ENCODE measurements at regions not wholly inside any gene's neighbourhood (a gene's known extent, or its start where the extent isn't known, plus 50 kb on each side); places are given as distances from the start of the nearest gene placed in this dataset.

DNA sequence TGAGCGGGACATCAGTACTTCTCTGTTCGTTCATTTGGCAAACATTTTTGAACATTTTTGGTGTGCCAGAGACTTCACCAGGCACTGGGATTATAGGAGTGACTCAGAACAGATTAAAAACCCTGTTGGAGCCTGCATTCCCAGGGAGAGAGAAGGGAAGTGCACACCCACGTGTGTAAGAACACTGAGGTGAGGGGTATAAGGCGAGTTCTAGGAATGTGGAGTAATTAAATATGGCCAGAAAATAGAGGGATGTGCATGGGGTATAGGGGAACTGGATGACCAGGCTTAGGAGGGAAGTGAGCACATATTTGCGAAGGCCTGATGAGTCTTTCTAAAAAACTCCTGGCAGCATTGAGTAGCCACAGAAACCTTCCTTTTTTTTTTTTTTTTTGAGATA is 401.2 kb upstream of the C2CD4B start:
- Histone ChIP-seq H3K9ac (ENCODE audit: low read depth in 1 of 2, low read length in 2 of 2) (no peak overlapping the region), H3K4me3 (ENCODE audit: low read depth in 1 of 3, low read length in 3 of 3) (no peak overlapping the region), H3K27me3 (ENCODE audit: control insufficient read depth in 4 of 4, insufficient read depth in 4 of 4, low read length in 3 of 4) (peaks cover 0 to 7% (median 6%) of the 10 kb centered on the region in 4 donors), H3K27ac (ENCODE audit: low read depth in 1 of 2, low read length in 2 of 2) (no peak overlapping the region), H3K36me3 (ENCODE audit: control insufficient read depth in 4 of 4, insufficient read depth in 3 of 4, low read depth in 1 of 4, low read length in 3 of 4) (no peaks in the 10 kb centered on the region), H3K4me1 (ENCODE audit: control insufficient read depth in 4 of 4, insufficient read depth in 4 of 4, low read length in 3 of 4) (peaks cover 5 to 8% (median 7%) of the 10 kb centered on the region in 4 donors), H3K9me3 (ENCODE audit: control insufficient read depth in 4 of 4, low read length in 3 of 4) (no peaks in the 10 kb centered on the region)
- DNase-seq (ENCODE audit: low spot score): no peak
- 88% methylated on average over 5 of the region's 5 CpGs for whole genome bisulfite sequencing
- TF ChIP-seq RAD21 (IDR thresholded peaks at IDR 0.05): no peak
- TF ChIP-seq NR2F2 (IDR thresholded peaks at IDR 0.05): no peak

- H3K27me3 ChIP-seq (ENCODE audit: control insufficient read depth in 4 of 4, insufficient read depth in 4 of 4, low read length in 3 of 4): peaks cover 0 to 10% (median 7%) of the 10 kb centered on the region in 4 donors
- no peak for DNase-seq (ENCODE audit: low spot score)
- no peak overlapping the region for H3K27ac ChIP-seq (ENCODE audit: low read depth in 1 of 2, low read length in 2 of 2)
- 92% methylated on average over 9 of the region's 9 CpGs for WGBS
- TF ChIP-seq RAD21 (IDR thresholded peaks at IDR 0.05) (no peak), GABPA (IDR thresholded peaks at IDR 0.05 in 1 of 2, conservative IDR thresholded peaks at IDR 0.05 in 1 of 2) (no peak), RXRA (IDR thresholded peaks at IDR 0.05) (no peak), JUND (IDR thresholded peaks at IDR 0.05) (no peak), HNF4G (IDR thresholded peaks at IDR 0.05) (no peak), NR2F2 (IDR thresholded peaks at IDR 0.05) (no peak), YY1 (IDR thresholded peaks at IDR 0.05) (no peak), FOXA1 (IDR thresholded peaks at IDR 0.05) (no peak), MAX (IDR thresholded peaks at IDR 0.05) (no peak), TAF1 (conservative IDR thresholded peaks at IDR 0.05) (no peak), EGR1 (IDR thresholded peaks at IDR 0.05; ENCODE audit: low read depth in 2 of 2) (no peak), ATF3 (IDR thresholded peaks at IDR 0.05) (no peak), FOXA2 (IDR thresholded peaks at IDR 0.05) (no peak), SP1 (IDR thresholded peaks at IDR 0.05) (no peak)
- TF ChIP-seq, protein P1, sequence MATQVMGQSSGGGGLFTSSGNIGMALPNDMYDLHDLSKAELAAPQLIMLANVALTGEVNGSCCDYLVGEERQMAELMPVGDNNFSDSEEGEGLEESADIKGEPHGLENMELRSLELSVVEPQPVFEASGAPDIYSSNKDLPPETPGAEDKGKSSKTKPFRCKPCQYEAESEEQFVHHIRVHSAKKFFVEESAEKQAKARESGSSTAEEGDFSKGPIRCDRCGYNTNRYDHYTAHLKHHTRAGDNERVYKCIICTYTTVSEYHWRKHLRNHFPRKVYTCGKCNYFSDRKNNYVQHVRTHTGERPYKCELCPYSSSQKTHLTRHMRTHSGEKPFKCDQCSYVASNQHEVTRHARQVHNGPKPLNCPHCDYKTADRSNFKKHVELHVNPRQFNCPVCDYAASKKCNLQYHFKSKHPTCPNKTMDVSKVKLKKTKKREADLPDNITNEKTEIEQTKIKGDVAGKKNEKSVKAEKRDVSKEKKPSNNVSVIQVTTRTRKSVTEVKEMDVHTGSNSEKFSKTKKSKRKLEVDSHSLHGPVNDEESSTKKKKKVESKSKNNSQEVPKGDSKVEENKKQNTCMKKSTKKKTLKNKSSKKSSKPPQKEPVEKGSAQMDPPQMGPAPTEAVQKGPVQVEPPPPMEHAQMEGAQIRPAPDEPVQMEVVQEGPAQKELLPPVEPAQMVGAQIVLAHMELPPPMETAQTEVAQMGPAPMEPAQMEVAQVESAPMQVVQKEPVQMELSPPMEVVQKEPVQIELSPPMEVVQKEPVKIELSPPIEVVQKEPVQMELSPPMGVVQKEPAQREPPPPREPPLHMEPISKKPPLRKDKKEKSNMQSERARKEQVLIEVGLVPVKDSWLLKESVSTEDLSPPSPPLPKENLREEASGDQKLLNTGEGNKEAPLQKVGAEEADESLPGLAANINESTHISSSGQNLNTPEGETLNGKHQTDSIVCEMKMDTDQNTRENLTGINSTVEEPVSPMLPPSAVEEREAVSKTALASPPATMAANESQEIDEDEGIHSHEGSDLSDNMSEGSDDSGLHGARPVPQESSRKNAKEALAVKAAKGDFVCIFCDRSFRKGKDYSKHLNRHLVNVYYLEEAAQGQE (IDR thresholded peaks at IDR 0.05): no peak
- TF ChIP-seq, protein P2, sequence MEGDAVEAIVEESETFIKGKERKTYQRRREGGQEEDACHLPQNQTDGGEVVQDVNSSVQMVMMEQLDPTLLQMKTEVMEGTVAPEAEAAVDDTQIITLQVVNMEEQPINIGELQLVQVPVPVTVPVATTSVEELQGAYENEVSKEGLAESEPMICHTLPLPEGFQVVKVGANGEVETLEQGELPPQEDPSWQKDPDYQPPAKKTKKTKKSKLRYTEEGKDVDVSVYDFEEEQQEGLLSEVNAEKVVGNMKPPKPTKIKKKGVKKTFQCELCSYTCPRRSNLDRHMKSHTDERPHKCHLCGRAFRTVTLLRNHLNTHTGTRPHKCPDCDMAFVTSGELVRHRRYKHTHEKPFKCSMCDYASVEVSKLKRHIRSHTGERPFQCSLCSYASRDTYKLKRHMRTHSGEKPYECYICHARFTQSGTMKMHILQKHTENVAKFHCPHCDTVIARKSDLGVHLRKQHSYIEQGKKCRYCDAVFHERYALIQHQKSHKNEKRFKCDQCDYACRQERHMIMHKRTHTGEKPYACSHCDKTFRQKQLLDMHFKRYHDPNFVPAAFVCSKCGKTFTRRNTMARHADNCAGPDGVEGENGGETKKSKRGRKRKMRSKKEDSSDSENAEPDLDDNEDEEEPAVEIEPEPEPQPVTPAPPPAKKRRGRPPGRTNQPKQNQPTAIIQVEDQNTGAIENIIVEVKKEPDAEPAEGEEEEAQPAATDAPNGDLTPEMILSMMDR (IDR thresholded peaks at IDR 0.05; ENCODE audit: low read depth, low read length, missing input control): no peak
- TF ChIP-seq, protein P3, sequence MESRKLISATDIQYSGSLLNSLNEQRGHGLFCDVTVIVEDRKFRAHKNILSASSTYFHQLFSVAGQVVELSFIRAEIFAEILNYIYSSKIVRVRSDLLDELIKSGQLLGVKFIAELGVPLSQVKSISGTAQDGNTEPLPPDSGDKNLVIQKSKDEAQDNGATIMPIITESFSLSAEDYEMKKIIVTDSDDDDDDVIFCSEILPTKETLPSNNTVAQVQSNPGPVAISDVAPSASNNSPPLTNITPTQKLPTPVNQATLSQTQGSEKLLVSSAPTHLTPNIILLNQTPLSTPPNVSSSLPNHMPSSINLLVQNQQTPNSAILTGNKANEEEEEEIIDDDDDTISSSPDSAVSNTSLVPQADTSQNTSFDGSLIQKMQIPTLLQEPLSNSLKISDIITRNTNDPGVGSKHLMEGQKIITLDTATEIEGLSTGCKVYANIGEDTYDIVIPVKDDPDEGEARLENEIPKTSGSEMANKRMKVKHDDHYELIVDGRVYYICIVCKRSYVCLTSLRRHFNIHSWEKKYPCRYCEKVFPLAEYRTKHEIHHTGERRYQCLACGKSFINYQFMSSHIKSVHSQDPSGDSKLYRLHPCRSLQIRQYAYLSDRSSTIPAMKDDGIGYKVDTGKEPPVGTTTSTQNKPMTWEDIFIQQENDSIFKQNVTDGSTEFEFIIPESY (IDR thresholded peaks at IDR 0.05): no peak
- H3K9ac ChIP-seq (ENCODE audit: low read depth in 1 of 2, low read length in 2 of 2): no peak overlapping the region
- no peaks in the 10 kb centered on the region for H3K9me3 ChIP-seq (ENCODE audit: control insufficient read depth in 4 of 4, low read length in 3 of 4)
- no peaks in the 10 kb centered on the region for H3K36me3 ChIP-seq (ENCODE audit: control insufficient read depth in 4 of 4, insufficient read depth in 3 of 4, low read depth in 1 of 4, low read length in 3 of 4)
- no peak overlapping the region for H3K4me3 ChIP-seq (ENCODE audit: low read depth in 1 of 3, low read length in 3 of 3)
- H3K4me1 ChIP-seq (ENCODE audit: control insufficient read depth in 4 of 4, insufficient read depth in 4 of 4, low read length in 3 of 4): peaks cover 5 to 8% (median 7%) of the 10 kb centered on the region in 4 donors
Observed at GRCh38 chr15:62567501-62567900, 402.4 kb upstream of the C2CD4B start.

Measured in liver (tissue), 8 donors.